Stimulated activated CD4-positive, alpha-beta T cell treated with anti-CD3 and anti-CD28 coated beads, Interleukin-2, amount 100 ng/mL, for 24 hours (primary cell): ENCODE measurements at regions not wholly inside any gene's neighbourhood (a gene's known extent, or its start where the extent isn't known, plus 50 kb on each side); places are given as distances from the start of the nearest gene placed in this dataset.

Source experiments
- DNase-seq, 2 donors: peaks; one replicate each; pipeline ENCODE4 v3.0.0-alpha.2; 2020

GRCh38 chr14:96617635-96618034 is 115.5 kb downstream of the PAPOLA start:
- DNase-seq: no peak

GRCh38 chr14:96622926-96623325 is 120.7 kb downstream of the PAPOLA start:
- no peak for DNase-seq

- DNase-seq: no peak
These were observed 121.7 kb downstream of the PAPOLA start for GRCh38 chr14:96623676-96624484.

GRCh38 chr14:96624661-96625425 is 122.7 kb downstream of the PAPOLA start:
- DNase-seq: no peak

GRCh38 chr14:96625426-96625985 is 123.3 kb downstream of the PAPOLA start:
- DNase-seq: no peak

GRCh38 chr14:96626121-96626768 is 124.1 kb downstream of the PAPOLA start:
- DNase-seq: no peak

- peak in 1 of 2 donors; percentile 16 for DNase-seq
These were observed 124.7 kb downstream of the PAPOLA start for GRCh38 chr14:96626916-96627315.

- no peak for DNase-seq
These were observed 125.2 kb downstream of the PAPOLA start for GRCh38 chr14:96627386-96627785.

GRCh38 chr14:96627811-96628775 is 125.9 kb downstream of the PAPOLA start:
- no peak for DNase-seq

GRCh38 chr14:96629082-96629481 is 126.9 kb downstream of the PAPOLA start:
- DNase-seq: no peak

GRCh38 chr14:96629558-96630222 is 127.5 kb downstream of the PAPOLA start:
- no peak for DNase-seq

- no peak for DNase-seq
These were observed 128.1 kb downstream of the PAPOLA start for GRCh38 chr14:96630281-96630680.

GRCh38 chr14:96631030-96631429 is 128.8 kb downstream of the PAPOLA start:
- DNase-seq: no peak

GRCh38 chr14:96631621-96632362 is 129.6 kb downstream of the PAPOLA start:
- DNase-seq: peak in 1 of 2 donors; percentile 11

- DNase-seq: no peak
These were observed 130.2 kb downstream of the PAPOLA start for GRCh38 chr14:96632363-96632758.

GRCh38 chr14:96633096-96633495 is 130.9 kb downstream of the PAPOLA start:
- no peak for DNase-seq

- DNase-seq: no peak
These were observed 132.3 kb downstream of the PAPOLA start for GRCh38 chr14:96634481-96634880.

GRCh38 chr14:96634896-96635295 is 132.7 kb downstream of the PAPOLA start:
- DNase-seq: no peak

- DNase-seq: no peak
These were observed 133.7 kb downstream of the PAPOLA start for GRCh38 chr14:96635850-96636249.

GRCh38 chr14:96637521-96637920 is 135.3 kb downstream of the PAPOLA start:
- DNase-seq: no peak
